Ascending aorta (tissue), 2 donors: ENCODE measurements at regions not wholly inside any gene's neighbourhood (a gene's known extent, or its start where the extent isn't known, plus 50 kb on each side); places are given as distances from the start of the nearest gene placed in this dataset.

Experiments used
- DNase-seq, 2 donors: peaks; one replicate each; pipeline ENCODE4 v3.0.0-alpha.2; 2019; ENCODE audit warnings: low spot score in 2 of 2
- H3K27ac ChIP-seq, 2 donors: fragments of 200-600 bp; sonication (generic); one replicate each; pipeline ENCODE4 v1.5.1; 2016 to 2017; ENCODE audit warnings: mild to moderate bottlenecking in 1 of 2
- H3K27me3 ChIP-seq: fragments of 200-600 bp; sonication (generic); one replicate; pipeline ENCODE4 v1.5.1; 2017
- H3K36me3 ChIP-seq, 2 donors: fragments of 200-600 bp; sonication (generic); one replicate each; pipeline ENCODE4 v1.5.1; 2016
- H3K4me1 ChIP-seq, 2 donors: fragments of 200-600 bp; sonication (generic); one replicate each; pipeline ENCODE4 v1.5.1; 2016 to 2017; ENCODE audit warnings: mild to moderate bottlenecking in 1 of 2
- H3K4me3 ChIP-seq, 2 donors: fragments of 200-600 bp; sonication (generic); one replicate each; pipeline ENCODE4 v1.5.1; 2016 to 2017; ENCODE audit warnings: mild to moderate bottlenecking in 1 of 2
- H3K9me3 ChIP-seq, 2 donors: fragments of 200-600 bp; sonication (generic); one replicate each; pipeline ENCODE4 v1.5.1; 2016
- intact Hi-C: fragments of 100-400 bp; cut with DNase I; formaldehyde crosslinking; loops from one replicate; pipeline ENCODE4 v1.15.1; 2023
- TF ChIP-seq, protein P1 (sequence below), 3 experiments: fragments of 200-600 bp in 2 of 3; fragments of 450-650 bp in 1 of 3; sonication (generic) in 2 of 3; IDR thresholded peaks; one replicate each; pipeline ENCODE4 v1.5.1; 2016 to 2019; ENCODE audit warnings: antibody characterized with exemption in 3 of 3, mild to moderate bottlenecking in 1 of 3, moderate library complexity in 1 of 3

DNA sequence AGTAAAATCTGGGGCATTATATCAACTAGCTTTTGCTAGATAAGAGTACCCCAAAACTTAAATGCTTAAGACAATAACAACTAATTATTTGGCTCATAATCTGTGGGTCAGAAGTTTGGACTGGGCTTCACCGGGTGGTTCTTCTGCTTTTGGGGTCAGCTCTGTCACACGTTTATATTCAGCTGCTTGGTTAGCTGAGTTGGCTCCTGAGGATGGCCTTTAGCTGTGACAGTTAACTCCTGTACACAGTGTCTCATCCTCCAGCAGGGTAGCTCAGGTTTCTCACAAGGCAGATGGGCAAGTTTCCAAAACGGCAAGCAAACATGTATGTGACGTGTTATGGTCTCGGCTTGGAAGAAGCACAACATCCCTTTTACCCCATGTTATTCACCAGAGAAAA is 488.2 kb downstream of the TLE4 start:
- intact Hi-C loops: loop anchor here (5.0 kb wide), 2 partner anchors 373 to 488 kb away; partner anchors contain the start of gene TLE4

DNA sequence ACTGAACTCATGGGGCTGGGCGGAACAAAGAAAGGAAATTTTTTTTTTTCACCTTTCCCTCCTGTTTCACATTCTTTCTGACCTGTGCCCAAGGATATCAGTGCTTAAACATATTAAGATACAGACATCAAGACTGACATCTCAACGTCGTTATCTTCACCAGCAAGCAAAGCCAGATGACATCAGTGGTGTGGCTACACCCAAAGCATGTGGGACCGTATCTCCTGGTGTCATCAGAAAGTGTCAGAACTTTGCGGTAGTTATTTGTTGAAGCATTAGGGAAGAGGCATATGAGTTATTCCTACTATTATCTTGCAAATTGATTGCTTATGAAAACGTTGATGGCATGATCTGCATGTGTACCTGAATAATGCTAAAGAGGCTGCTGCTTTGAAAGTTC is 487.4 kb downstream of the TLE4 start:
- H3K27me3 ChIP-seq: no peaks in the 10 kb centered on the region
- no peaks in the 10 kb centered on the region for H3K36me3 ChIP-seq
- no peak overlapping the region for H3K4me3 ChIP-seq
- intact Hi-C loops: no loop called here
- no peak overlapping the region for H3K27ac ChIP-seq
- H3K4me1 ChIP-seq: peaks cover 6 to 22% of the 10 kb centered on the region in 2 donors
- TF ChIP-seq, protein P1, sequence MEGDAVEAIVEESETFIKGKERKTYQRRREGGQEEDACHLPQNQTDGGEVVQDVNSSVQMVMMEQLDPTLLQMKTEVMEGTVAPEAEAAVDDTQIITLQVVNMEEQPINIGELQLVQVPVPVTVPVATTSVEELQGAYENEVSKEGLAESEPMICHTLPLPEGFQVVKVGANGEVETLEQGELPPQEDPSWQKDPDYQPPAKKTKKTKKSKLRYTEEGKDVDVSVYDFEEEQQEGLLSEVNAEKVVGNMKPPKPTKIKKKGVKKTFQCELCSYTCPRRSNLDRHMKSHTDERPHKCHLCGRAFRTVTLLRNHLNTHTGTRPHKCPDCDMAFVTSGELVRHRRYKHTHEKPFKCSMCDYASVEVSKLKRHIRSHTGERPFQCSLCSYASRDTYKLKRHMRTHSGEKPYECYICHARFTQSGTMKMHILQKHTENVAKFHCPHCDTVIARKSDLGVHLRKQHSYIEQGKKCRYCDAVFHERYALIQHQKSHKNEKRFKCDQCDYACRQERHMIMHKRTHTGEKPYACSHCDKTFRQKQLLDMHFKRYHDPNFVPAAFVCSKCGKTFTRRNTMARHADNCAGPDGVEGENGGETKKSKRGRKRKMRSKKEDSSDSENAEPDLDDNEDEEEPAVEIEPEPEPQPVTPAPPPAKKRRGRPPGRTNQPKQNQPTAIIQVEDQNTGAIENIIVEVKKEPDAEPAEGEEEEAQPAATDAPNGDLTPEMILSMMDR (IDR thresholded peaks at IDR 0.05): no peak
- no peak for DNase-seq
- H3K9me3 ChIP-seq: peaks cover 0 to 6% of the 10 kb centered on the region in 2 donors

More for the DNA sequence above, 488.2 kb downstream of the TLE4 start:
- DNase-seq: no peak
- Histone ChIP-seq H3K27ac (no peak overlapping the region), H3K36me3 (no peaks in the 10 kb centered on the region), H3K4me3 (no peak overlapping the region), H3K9me3 (peaks cover 0 to 6% of the 10 kb centered on the region in 2 donors), H3K27me3 (no peaks in the 10 kb centered on the region), H3K4me1 (peaks cover 6 to 22% of the 10 kb centered on the region in 2 donors)
- TF ChIP-seq, protein P1 (IDR thresholded peaks at IDR 0.05): no peak

DNA sequence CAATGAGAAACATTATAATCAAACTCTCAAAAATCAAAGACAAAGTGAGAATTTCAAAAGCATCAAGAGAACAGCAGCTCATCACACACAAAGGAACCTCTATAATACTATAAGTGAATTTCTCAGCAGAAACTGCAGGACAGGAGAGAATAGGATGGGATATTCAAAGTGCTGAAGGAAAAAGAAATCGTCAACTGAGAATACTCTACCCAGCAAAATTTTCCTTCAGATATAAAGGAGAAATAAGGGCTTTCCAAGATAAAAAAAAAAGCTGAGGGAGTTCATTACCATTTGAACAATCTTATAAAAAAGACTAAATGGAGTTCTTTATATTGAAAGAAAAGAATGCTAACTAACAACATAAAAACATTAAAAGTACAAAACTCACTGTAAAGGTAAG is 481.1 kb downstream of the TLE4 start:
- H3K27me3 ChIP-seq: no peaks in the 10 kb centered on the region
- DNase-seq: no peak
- H3K4me1 ChIP-seq: no peaks in the 10 kb centered on the region
- no peaks in the 10 kb centered on the region for H3K36me3 ChIP-seq
- TF ChIP-seq, protein P1 (IDR thresholded peaks at IDR 0.05): no peak
- no peak overlapping the region for H3K4me3 ChIP-seq
- H3K27ac ChIP-seq: no peak overlapping the region
- peaks cover 0 to 5% of the 10 kb centered on the region in 2 donors for H3K9me3 ChIP-seq
- intact Hi-C loops: no loop called here

DNA sequence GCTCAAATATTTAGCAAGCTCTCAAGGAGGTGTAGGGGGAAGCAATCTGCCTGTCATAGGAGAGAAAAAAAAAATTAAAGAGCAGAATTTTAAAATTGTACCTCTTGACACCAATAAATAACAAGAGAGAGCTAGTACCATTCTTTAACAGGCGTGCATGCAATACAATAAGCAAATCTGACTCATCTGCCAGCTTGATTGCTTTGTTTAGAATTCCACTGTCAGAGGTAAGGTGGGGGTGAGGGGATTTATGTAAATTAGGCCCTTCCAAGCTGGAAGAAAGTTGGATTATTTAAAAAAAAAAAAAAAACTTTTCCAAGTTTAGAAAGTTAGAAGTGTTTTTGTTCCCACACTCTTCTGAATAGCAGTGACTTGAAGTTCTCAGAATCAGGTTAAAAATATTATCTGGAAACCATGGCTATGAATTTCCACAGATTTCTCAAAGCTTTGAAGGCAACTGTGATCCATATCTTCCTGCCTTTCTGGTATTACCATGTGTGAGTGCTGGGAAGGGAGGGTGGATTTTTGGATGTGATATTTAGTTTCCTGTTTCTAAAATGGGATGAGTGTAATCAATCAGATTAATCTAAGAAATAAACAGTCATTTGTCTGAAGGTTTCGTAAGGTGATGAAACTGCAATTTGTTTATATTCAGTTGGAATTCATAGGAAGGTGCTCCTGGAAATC is 477.5 kb downstream of the TLE4 start:
- no peak for DNase-seq
- H3K4me3 ChIP-seq: no peak overlapping the region
- no peaks in the 10 kb centered on the region for H3K27me3 ChIP-seq
- peaks cover 0 to 5% of the 10 kb centered on the region in 2 donors for H3K9me3 ChIP-seq
- no peak overlapping the region for H3K27ac ChIP-seq
- intact Hi-C loops: no loop called here
- TF ChIP-seq, protein P1 (IDR thresholded peaks at IDR 0.05): no peak
- H3K4me1 ChIP-seq: no peaks in the 10 kb centered on the region
- H3K36me3 ChIP-seq: no peaks in the 10 kb centered on the region

DNA sequence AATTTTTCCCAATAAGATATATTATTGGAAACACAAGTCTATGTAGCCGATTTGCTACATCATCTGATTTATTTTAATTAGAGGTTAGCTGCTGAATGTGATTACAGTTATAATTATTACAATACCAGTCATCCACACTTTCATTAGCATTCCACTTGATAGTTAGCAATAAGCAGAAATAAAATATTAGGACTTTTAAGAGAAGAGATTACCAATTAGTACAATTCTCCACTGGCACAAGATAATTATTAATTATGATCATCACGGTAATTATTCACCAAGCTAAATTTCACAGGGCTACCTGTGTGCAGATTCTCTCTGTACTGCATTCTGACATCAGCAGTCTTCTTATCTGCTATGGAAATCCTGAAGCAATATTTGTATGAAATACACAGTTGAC is 474.7 kb downstream of the TLE4 start:
- H3K27ac ChIP-seq: no peak overlapping the region
- intact Hi-C loops: no loop called here

More for the DNA sequence above, 474.7 kb downstream of the TLE4 start:
- H3K4me1 ChIP-seq: no peaks in the 10 kb centered on the region
- no peaks in the 10 kb centered on the region for H3K27me3 ChIP-seq
- no peaks in the 10 kb centered on the region for H3K9me3 ChIP-seq
- no peak overlapping the region for H3K4me3 ChIP-seq
- H3K36me3 ChIP-seq: no peaks in the 10 kb centered on the region
- TF ChIP-seq, protein P1 (IDR thresholded peaks at IDR 0.05): no peak
- DNase-seq: no peak
